ENCODE measurements at regions not wholly inside any gene's neighbourhood (a gene's known extent, or its start where the extent isn't known, plus 50 kb on each side); places are given as distances from the start of the nearest gene placed in this dataset.

DNA sequence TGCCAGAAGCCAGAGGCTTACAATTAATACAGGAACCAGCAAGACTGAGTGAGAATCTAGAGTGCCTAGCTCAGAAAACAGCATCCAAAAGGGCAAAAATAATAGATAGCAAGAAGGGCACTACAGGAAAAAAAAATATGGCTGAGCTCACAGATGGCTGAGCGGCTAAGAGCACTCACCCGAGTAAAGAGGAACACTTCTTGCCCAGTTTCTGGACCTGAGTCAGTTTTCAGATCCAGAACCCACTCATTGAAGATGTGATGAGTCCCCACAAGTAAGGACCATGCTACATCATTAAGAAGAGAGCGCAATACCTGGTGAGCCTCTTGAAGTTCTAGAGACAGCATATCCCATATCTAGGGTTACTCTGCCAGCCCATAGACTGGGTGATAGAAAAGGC, 65.5 kb upstream of the MAP3K1 start:
- ATAC-seq = no peak
- 70% methylated on average over 2 of the region's 3 CpGs for WGBS (ENCODE audit: insufficient coverage, low coverage, low lambda C conversion rate, missing lambda C conversion rate)
- intact Hi-C loops (cut with DNase I) = no loop called here

DNA sequence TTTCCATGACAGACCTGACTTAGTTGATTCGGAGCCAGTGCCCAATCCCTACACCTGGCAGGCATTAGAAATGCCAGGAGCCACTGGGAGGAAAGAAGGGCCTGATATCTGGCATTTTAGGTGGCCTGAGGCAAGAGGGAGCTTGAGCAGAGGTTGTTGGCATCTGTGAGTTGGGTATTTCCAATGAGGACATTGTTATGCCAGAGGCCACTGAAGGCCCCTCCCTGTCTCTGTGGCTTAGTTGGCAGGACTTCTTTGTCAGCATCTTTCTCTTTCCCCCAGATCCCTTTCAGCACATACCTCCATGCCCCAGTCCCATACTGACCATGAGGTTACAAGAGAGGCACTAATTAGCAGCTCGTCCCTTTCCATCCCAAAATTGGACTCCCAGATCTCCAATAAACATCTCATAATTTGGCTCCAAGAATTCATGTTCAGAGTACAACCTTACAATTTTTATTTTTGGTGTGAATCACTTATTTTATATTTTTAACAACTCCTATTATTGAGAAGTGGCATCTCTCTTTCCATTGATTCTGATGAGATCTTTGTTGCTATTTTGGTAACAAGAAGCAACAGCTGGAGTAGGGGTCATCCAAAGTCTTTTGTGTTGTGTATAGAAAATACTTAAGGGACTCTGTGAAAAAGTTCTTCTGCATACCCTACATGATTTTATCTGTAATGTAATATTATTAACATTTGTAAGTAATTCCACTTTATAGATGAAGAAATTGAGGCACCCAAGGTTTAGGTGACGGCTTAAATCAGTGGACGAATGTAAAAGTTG, 68.6 kb upstream of the MAP3K1 start:
- DNase-seq (no peak), ATAC-seq (no peak)
- Histone ChIP-seq H3K27me3 (no peaks in the 10 kb centered on the region), H3K36me3 (no peaks in the 10 kb centered on the region), H3K9me3 (no peaks in the 10 kb centered on the region), H3K27ac (no peak overlapping the region), H3K4me3 (no peak overlapping the region), H3K4me1 (no peaks in the 10 kb centered on the region)
- intact Hi-C loops (cut with DNase I) = no loop called here
- TF ChIP-seq, protein P1, sequence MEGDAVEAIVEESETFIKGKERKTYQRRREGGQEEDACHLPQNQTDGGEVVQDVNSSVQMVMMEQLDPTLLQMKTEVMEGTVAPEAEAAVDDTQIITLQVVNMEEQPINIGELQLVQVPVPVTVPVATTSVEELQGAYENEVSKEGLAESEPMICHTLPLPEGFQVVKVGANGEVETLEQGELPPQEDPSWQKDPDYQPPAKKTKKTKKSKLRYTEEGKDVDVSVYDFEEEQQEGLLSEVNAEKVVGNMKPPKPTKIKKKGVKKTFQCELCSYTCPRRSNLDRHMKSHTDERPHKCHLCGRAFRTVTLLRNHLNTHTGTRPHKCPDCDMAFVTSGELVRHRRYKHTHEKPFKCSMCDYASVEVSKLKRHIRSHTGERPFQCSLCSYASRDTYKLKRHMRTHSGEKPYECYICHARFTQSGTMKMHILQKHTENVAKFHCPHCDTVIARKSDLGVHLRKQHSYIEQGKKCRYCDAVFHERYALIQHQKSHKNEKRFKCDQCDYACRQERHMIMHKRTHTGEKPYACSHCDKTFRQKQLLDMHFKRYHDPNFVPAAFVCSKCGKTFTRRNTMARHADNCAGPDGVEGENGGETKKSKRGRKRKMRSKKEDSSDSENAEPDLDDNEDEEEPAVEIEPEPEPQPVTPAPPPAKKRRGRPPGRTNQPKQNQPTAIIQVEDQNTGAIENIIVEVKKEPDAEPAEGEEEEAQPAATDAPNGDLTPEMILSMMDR (IDR thresholded peaks at IDR 0.05) = no peak
- no peak for TF ChIP-seq POLR2A (IDR thresholded peaks at IDR 0.05)
- 95% methylated on average over 4 of the region's 4 CpGs for WGBS (ENCODE audit: insufficient coverage, low coverage, low lambda C conversion rate, missing lambda C conversion rate)

More for the DNA sequence above, 65.5 kb upstream of the MAP3K1 start:
- TF ChIP-seq, protein P1 (IDR thresholded peaks at IDR 0.05) = no peak
- TF ChIP-seq POLR2A (IDR thresholded peaks at IDR 0.05) = no peak
- Histone ChIP-seq H3K27me3 (no peaks in the 10 kb centered on the region), H3K36me3 (no peaks in the 10 kb centered on the region), H3K27ac (no peak overlapping the region), H3K9me3 (no peaks in the 10 kb centered on the region), H3K4me1 (no peaks in the 10 kb centered on the region), H3K4me3 (no peak overlapping the region)
- no peak for DNase-seq

GRCh38 chr5:56745864-56746263, 69.5 kb upstream of the MAP3K1 start:
- no peak overlapping the region for H3K4me3 ChIP-seq
- no peak for DNase-seq
- intact Hi-C loops (cut with DNase I) = no loop called here
- ATAC-seq = no peak
- H3K36me3 ChIP-seq = no peaks in the 10 kb centered on the region
- TF ChIP-seq POLR2A (IDR thresholded peaks at IDR 0.05) = no peak
- TF ChIP-seq, protein P1 (IDR thresholded peaks at IDR 0.05) = no peak
- no peaks in the 10 kb centered on the region for H3K4me1 ChIP-seq
- WGBS (ENCODE audit: insufficient coverage, low coverage, low lambda C conversion rate, missing lambda C conversion rate) = 84% methylated on average over 6 of the region's 6 CpGs
- H3K9me3 ChIP-seq = no peaks in the 10 kb centered on the region
- no peaks in the 10 kb centered on the region for H3K27me3 ChIP-seq
- H3K27ac ChIP-seq = no peak overlapping the region

- Histone ChIP-seq H3K27ac (no peak overlapping the region), H3K27me3 (no peaks in the 10 kb centered on the region), H3K9me3 (no peaks in the 10 kb centered on the region), H3K36me3 (no peaks in the 10 kb centered on the region), H3K4me1 (no peaks in the 10 kb centered on the region), H3K4me3 (no peak overlapping the region)
- TF ChIP-seq POLR2A (IDR thresholded peaks at IDR 0.05) = no peak
- TF ChIP-seq, protein P1 (IDR thresholded peaks at IDR 0.05) = no peak
- WGBS (ENCODE audit: insufficient coverage, low coverage, low lambda C conversion rate, missing lambda C conversion rate) = 84% methylated on average over 4 of the region's 4 CpGs
- DNase-seq (no peak), ATAC-seq (no peak)
- intact Hi-C loops (cut with DNase I) = no loop called here
Observed at GRCh38 chr5:56740868-56741267, 74.5 kb upstream of the MAP3K1 start.

Data from right lobe of liver (tissue), 6 donors.